K562 (cell line): ENCODE measurements at regions not wholly inside any gene's neighbourhood (a gene's known extent, or its start where the extent isn't known, plus 50 kb on each side); places are given as distances from the start of the nearest gene placed in this dataset.

Experiments used
- ATAC-seq: fragments of 200-7000 bp; cut with Tn5 transposase; 3 replicates; pipeline ENCODE4 v1.9.1; 2020; ENCODE audit warnings: moderate library complexity
- BruUV-seq: library from RNA; stranded (reverse); fragments of 400-500 nt; replicated peaks from 2 replicates; lab custom pipeline; 2021; lab: Mats Ljungman, UMichigan
- CTCF ChIA-PET: fragments of 300-600 bp; formaldehyde crosslinking; extraction: SDS; loops from one replicate; lab custom pipeline; 2021; ENCODE audit warnings: low intra/inter-chr PET ratio; lab: Yijun Ruan, JAX
- POLR2A ChIA-PET: fragments of 300-600, 350-650 bp; sonication (Branson Sonifier 250); formaldehyde crosslinking; extraction: SDS; loops from one replicate; lab custom pipeline; 2021; ENCODE audit warnings: antibody characterized with exemption, inconsistent platforms; lab: Yijun Ruan, JAX
- DNase-seq, 4 experiments: peaks; one replicate each; pipeline versions ENCODE4 v3.0.0 to v3.0.0-alpha.2; 2011 to 2018; ENCODE audit warnings: low spot score in 3 of 4, mixed read lengths in 3 of 4; ENCODE audit errors: extremely low read depth in 1 of 4
- FAIRE-seq: peaks from 2 replicates; lab custom pipeline; 2011; peaks lifted over from hg19 to GRCh38; lab: Jason Lieb, UNC
- H2AFZ ChIP-seq: 2 replicates; pipeline ENCODE4 v1.6.0; 2011; ENCODE audit warnings: low read depth, low read length, control low read depth, inconsistent platforms
- H3K27ac ChIP-seq: fragments of 200-600 bp; 3 replicates; pipeline ENCODE4 v1.8.0; 2011; ENCODE audit warnings: low read depth, mild to moderate bottlenecking, control low read depth, inconsistent platforms, low read length, moderate library complexity, mixed read lengths; ENCODE audit errors: extremely low read depth
- H3K27me3 ChIP-seq, 2 experiments: fragments of 300-600 bp in 1 of 2; 2 replicates in 1 of 2; 3 replicates in 1 of 2; pipeline versions ENCODE4 v1.6.0 to v1.8.0; 2011; ENCODE audit warnings: inconsistent platforms in 2 of 2, low read length in 2 of 2, mild to moderate bottlenecking in 1 of 2, mixed read lengths in 1 of 2, moderate library complexity in 1 of 2; ENCODE audit not compliant: control insufficient read depth in 2 of 2, insufficient read depth in 2 of 2
- H3K36me3 ChIP-seq: fragments of 300-600 bp; 3 replicates; pipeline ENCODE4 v1.8.0; 2011; ENCODE audit warnings: mild to moderate bottlenecking, low read length, inconsistent platforms; ENCODE audit not compliant: control insufficient read depth, insufficient read depth
- H3K4me1 ChIP-seq, 2 experiments: fragments of 200-600 bp in 1 of 2; replicated peaks in 1 of 2; 2 replicates in 1 of 2; 3 replicates in 1 of 2; pipeline versions ENCODE4 v1.5.1 to v1.8.0; 2011; ENCODE audit warnings: inconsistent platforms in 2 of 2, low read length in 2 of 2, mild to moderate bottlenecking in 1 of 2, mixed read lengths in 1 of 2, moderate library complexity in 1 of 2; ENCODE audit not compliant: control insufficient read depth in 2 of 2, insufficient read depth in 2 of 2
- H3K4me2 ChIP-seq: 2 replicates; pipeline ENCODE4 v1.6.1; 2011; ENCODE audit warnings: low read length, control low read depth, inconsistent platforms, mixed read lengths; ENCODE audit not compliant: insufficient read depth
- H3K4me3 ChIP-seq: fragments of 200-600 bp; sonication (generic), shearing (Covaris generic); 2 replicates; pipeline ENCODE4 v1.5.1; 2016; ENCODE audit warnings: control low read depth, inconsistent platforms
- H3K79me2 ChIP-seq: fragments of 200-600 bp; 3 replicates; pipeline ENCODE4 v1.8.0; 2011; ENCODE audit warnings: low read length, inconsistent platforms; ENCODE audit not compliant: control insufficient read depth, insufficient read depth
- H3K9ac ChIP-seq, 2 experiments: 2 replicates each; pipeline versions ENCODE4 v1.6.0 to v1.6.1; 2011; ENCODE audit warnings: low read depth in 2 of 2, low read length in 2 of 2, control low read depth in 1 of 2, inconsistent platforms in 1 of 2, mild to moderate bottlenecking in 1 of 2, mixed read lengths in 1 of 2; ENCODE audit not compliant: insufficient read depth in 1 of 2
- H3K9me1 ChIP-seq: one replicate; pipeline ENCODE4 v1.6.0; 2011; ENCODE audit warnings: inconsistent platforms, mild to moderate bottlenecking, low read length, moderate library complexity; ENCODE audit not compliant: control insufficient read depth, insufficient read depth
- H3K9me3 ChIP-seq: replicated peaks from 2 replicates; pipeline ENCODE4 v1.5.1; 2011; ENCODE audit warnings: low read depth, low read length, inconsistent platforms; ENCODE audit not compliant: control insufficient read depth, insufficient read depth
- H4K20me1 ChIP-seq: replicated peaks from 2 replicates; pipeline ENCODE4 v1.6.1; 2011; ENCODE audit warnings: low read length, inconsistent platforms, mixed read lengths; ENCODE audit not compliant: control insufficient read depth, insufficient read depth
- CCAR2 ChIP-seq: fragments of 200-400 bp; formaldehyde crosslinking; IDR thresholded peaks from 2 replicates; pipeline ENCODE4 v1.6.1; 2017; ENCODE audit warnings: mild to moderate bottlenecking, low read depth, low read length
- FOXA3 ChIP-seq, 2 experiments: fragments of 450-650 bp in 1 of 2; sonication (generic) in 1 of 2; formaldehyde crosslinking; IDR thresholded peaks in 1 of 2; conservative IDR thresholded peaks in 1 of 2; 2 replicates each; pipeline versions ENCODE4 v1.4.0 to v1.8.0; 2020 to 2022; ENCODE audit warnings: mild to moderate bottlenecking in 2 of 2, missing genetic modification reagents in 1 of 2
- GTF3C2 ChIP-seq: IDR thresholded peaks from 3 replicates; pipeline ENCODE4 v1.6.1; 2011; ENCODE audit warnings: borderline replicate concordance, mild to moderate bottlenecking, moderate library complexity; ENCODE audit not compliant: insufficient read length; ENCODE audit errors: extremely low read depth
- HNRNPH1 ChIP-seq: fragments of 200-400 bp; formaldehyde crosslinking; optimal IDR thresholded peaks from 2 replicates; pipeline ENCODE3; 2017; ENCODE audit warnings: low read depth, mild to moderate bottlenecking, low read length, moderate library complexity
- SPI1 ChIP-seq: IDR thresholded peaks from 2 replicates; pipeline ENCODE4 v1.6.1; 2011; ENCODE audit warnings: low read depth, low read length, control low read depth, borderline replicate concordance
- ZBTB8A ChIP-seq: fragments of 450-650 bp; IDR thresholded peaks from 2 replicates; pipeline ENCODE4 v1.6.1; 2018; ENCODE audit warnings: mild to moderate bottlenecking, moderate library complexity; ENCODE audit not compliant: partially characterized antibody
- ZNF263 ChIP-seq: sonication (generic); formaldehyde crosslinking; IDR thresholded peaks from 2 replicates; pipeline ENCODE4 v1.8.0; 2022; ENCODE audit warnings: mild to moderate bottlenecking, missing genetic modification reagents, borderline replicate concordance
- ZNF316 ChIP-seq: fragments of 450-650 bp; IDR thresholded peaks from 2 replicates; pipeline ENCODE4 v1.6.1; 2016
- ZSCAN32 ChIP-seq: fragments of 450-650 bp; formaldehyde crosslinking; IDR thresholded peaks from 2 replicates; pipeline ENCODE4 v1.4.0; 2020; ENCODE audit warnings: mild to moderate bottlenecking, moderate library complexity
- WGBS: fragments of 100-300 bp; shearing (Covaris generic); methylation state at CpG from one replicate; pipeline ENCODE4 v1.1.6; 2016; ENCODE audit warnings: low coverage, mixed read lengths; ENCODE audit not compliant: insufficient coverage; ENCODE audit errors: missing lambda C conversion rate; 5-methylcytosine and 5-hydroxymethylcytosine counted together
- in situ Hi-C: fragments of 300-500 bp; cut with MboI; formaldehyde crosslinking; loops from 4 replicates; pipeline ENCODE4 v1.15.0; 2018; ENCODE audit warnings: inconsistent platforms, mixed read lengths
- intact Hi-C: fragments of 100-400 bp; cut with micrococcal nuclease; formaldehyde crosslinking; loops from 2 replicates; pipeline ENCODE4 v1.14.2; 2022

- no peaks in the 10 kb centered on the region for H3K27me3 ChIP-seq
- no peaks in the 10 kb centered on the region for H3K9me3 ChIP-seq
- WGBS: 0% methylated on average over 4 of the region's 7 CpGs
- no peak overlapping the region for H3K4me3 ChIP-seq
- intact Hi-C loops: no loop called here
- H3K27ac ChIP-seq: no peak overlapping the region
- FAIRE-seq (no peak), DNase-seq (no peak), ATAC-seq (no peak)
- TF ChIP-seq HNRNPH1: no peak
- no peak for TF ChIP-seq ZSCAN32 (CRISPR knock-in tag)
- no peak for TF ChIP-seq ZBTB8A
- no peak for TF ChIP-seq GTF3C2
- no peak for TF ChIP-seq ZNF263 (CRISPR knock-in tag)
- TF ChIP-seq ZNF316: no peak
- no peak for TF ChIP-seq CCAR2
- TF ChIP-seq FOXA3 (CRISPR knock-in tag; conservative IDR thresholded peaks at IDR 0.05 in 1 of 2, IDR thresholded peaks at IDR 0.05 in 1 of 2): no peak
- TF ChIP-seq SPI1: peak; percentile 88
- H3K4me2 ChIP-seq: no peak overlapping the region
- no peak overlapping the region for H3K9ac ChIP-seq
- in situ Hi-C loops: no loop called here
- no peaks in the 10 kb centered on the region for H3K79me2 ChIP-seq
- no peak overlapping the region for H2AFZ ChIP-seq
- H3K9me1 ChIP-seq: no peaks in the 10 kb centered on the region
- no peaks in the 10 kb centered on the region for H3K36me3 ChIP-seq
- ChIA-PET POLR2A (no interaction called here), CTCF (no interaction called here)
- H3K4me1 ChIP-seq: no peaks in the 10 kb centered on the region
- no peaks in the 10 kb centered on the region for H4K20me1 ChIP-seq
- no TSS peak for BruUV-seq
Observed at GRCh38 chr6:91161246-91161645, 574.4 kb upstream of the MAP3K7 start.
